ENCODE measurements at regions not wholly inside any gene's neighbourhood (a gene's known extent, or its start where the extent isn't known, plus 50 kb on each side); places are given as distances from the start of the nearest gene placed in this dataset.

DNA sequence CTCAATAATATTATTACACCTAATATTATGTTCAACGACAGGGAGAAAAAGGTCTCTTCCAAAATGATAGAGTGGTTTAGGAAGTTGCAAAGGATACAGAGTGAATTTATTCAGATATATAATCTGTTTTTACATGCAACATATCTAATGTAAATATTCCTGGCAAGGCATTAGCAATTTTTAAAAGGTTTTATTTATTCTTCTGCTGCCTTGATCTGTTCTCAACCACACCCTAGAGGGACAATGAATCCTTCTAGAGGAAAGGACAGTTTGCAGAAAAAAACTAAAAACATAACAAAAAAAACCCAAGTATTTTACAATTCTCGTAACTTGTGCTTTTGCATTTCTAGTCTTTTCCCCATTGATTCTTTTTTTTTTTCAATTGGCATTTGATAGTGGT lies 459.6 kb downstream of the KLF12 start:
- TF ChIP-seq YY1 (IDR thresholded peaks at IDR 0.05; ENCODE audit: insufficient read depth, insufficient read length) (no peak), ZNF274 (IDR thresholded peaks at IDR 0.05; ENCODE audit: low read depth, low read length) (no peak), SUZ12 (IDR thresholded peaks at IDR 0.05; ENCODE audit: extremely low read depth, insufficient read depth, insufficient read length) (no peak)
